SK-N-SH treated with all-trans-retinoic acid at 6 μM for 48 hours (cell line): ENCODE measurements at regions not wholly inside any gene's neighbourhood (a gene's known extent, or its start where the extent isn't known, plus 50 kb on each side); places are given as distances from the start of the nearest gene placed in this dataset.

Source experiments
- ARNTL ChIP-seq: fragments of 450-650 bp; formaldehyde crosslinking; IDR thresholded peaks from 2 replicates; pipeline ENCODE4 v1.5.0; 2020; ENCODE audit warnings: low read depth, mild to moderate bottlenecking, moderate library complexity, borderline replicate concordance
- CSDC2 ChIP-seq: fragments of 250-450 bp; sonication (Bioruptor Pico); IDR thresholded peaks from 2 replicates; pipeline ENCODE4 v1.5.0; 2020; ENCODE audit warnings: mild to moderate bottlenecking, moderate library complexity
- RARB ChIP-seq: fragments of 250-450 bp; sonication (Bioruptor Pico); IDR thresholded peaks from 2 replicates; pipeline ENCODE4 v1.8.0; 2021; ENCODE audit warnings: mild to moderate bottlenecking, moderate library complexity
- TCF4 ChIP-seq: fragments of 250-450 bp; sonication (Bioruptor Pico); IDR thresholded peaks from 2 replicates; pipeline ENCODE4 v1.8.0; 2021; ENCODE audit warnings: mild to moderate bottlenecking, moderate library complexity, borderline replicate concordance
- ZNF70 ChIP-seq: fragments of 450-650 bp; formaldehyde crosslinking; IDR thresholded peaks from 2 replicates; pipeline ENCODE4 v1.5.0; 2020; ENCODE audit warnings: mild to moderate bottlenecking, moderate library complexity

GRCh38 chr9:80366626-80367025, 794.9 kb downstream of the TLE4 start:
- TF ChIP-seq CSDC2 (no peak), ARNTL (CRISPR knock-in tag) (no peak), RARB (no peak), TCF4 (CRISPR knock-in tag) (no peak), ZNF70 (CRISPR knock-in tag) (no peak)
